ENCODE measurements at regions not wholly inside any gene's neighbourhood (a gene's known extent, or its start where the extent isn't known, plus 50 kb on each side); places are given as distances from the start of the nearest gene placed in this dataset.

- TF ChIP-seq CTCF (IDR thresholded peaks at IDR 0.05) (no peak), POLR2A (IDR thresholded peaks at IDR 0.05) (no peak), POLR2AphosphoS5 (IDR thresholded peaks at IDR 0.05) (no peak)
Observed at GRCh38 chr18:56423626-56424025, 214.8 kb downstream of the TXNL1 start.

Measured in prostate gland (tissue), 2 donors.